Mammary epithelial cell (primary cell): ENCODE measurements at regions not wholly inside any gene's neighbourhood (a gene's known extent, or its start where the extent isn't known, plus 50 kb on each side); places are given as distances from the start of the nearest gene placed in this dataset.

Source experiments
- EZH2 ChIP-seq: IDR thresholded peaks from 2 replicates; pipeline ENCODE4 v1.6.1; 2012; ENCODE audit warnings: low read length, inconsistent platforms, borderline replicate concordance
- TF ChIP-seq, protein P1 (sequence below), 2 donors: IDR thresholded peaks in 1 of 2; conservative IDR thresholded peaks in 1 of 2; 2 replicates each; pipeline ENCODE4 v1.5.1; 2011 to 2012; ENCODE audit warnings: inconsistent platforms in 2 of 2, low read length in 2 of 2, mild to moderate bottlenecking in 2 of 2, control low read depth in 1 of 2, low read depth in 1 of 2; ENCODE audit not compliant: insufficient read depth in 1 of 2; ENCODE audit errors: extremely low read depth in 1 of 2

DNA sequence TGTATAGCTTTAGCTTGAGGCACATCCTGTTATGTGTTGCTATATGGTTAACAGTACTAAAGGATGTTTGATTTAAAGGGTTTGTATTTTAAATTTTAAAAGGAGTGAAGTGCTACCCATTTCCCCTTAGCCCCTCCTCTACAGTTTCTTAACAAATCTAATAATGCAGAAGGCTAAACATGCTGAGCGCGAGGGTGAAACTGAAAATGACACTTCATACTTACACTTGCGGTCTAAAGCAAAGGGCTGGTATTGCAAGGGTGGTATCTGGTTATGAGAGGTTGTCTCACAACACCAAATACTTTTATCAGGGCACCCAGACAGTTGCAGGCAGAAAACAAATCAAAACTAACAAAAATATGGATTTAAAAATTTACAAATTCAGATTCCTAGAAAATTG is 172.3 kb downstream of the SIPA1L2 start:
- TF ChIP-seq, protein P1, sequence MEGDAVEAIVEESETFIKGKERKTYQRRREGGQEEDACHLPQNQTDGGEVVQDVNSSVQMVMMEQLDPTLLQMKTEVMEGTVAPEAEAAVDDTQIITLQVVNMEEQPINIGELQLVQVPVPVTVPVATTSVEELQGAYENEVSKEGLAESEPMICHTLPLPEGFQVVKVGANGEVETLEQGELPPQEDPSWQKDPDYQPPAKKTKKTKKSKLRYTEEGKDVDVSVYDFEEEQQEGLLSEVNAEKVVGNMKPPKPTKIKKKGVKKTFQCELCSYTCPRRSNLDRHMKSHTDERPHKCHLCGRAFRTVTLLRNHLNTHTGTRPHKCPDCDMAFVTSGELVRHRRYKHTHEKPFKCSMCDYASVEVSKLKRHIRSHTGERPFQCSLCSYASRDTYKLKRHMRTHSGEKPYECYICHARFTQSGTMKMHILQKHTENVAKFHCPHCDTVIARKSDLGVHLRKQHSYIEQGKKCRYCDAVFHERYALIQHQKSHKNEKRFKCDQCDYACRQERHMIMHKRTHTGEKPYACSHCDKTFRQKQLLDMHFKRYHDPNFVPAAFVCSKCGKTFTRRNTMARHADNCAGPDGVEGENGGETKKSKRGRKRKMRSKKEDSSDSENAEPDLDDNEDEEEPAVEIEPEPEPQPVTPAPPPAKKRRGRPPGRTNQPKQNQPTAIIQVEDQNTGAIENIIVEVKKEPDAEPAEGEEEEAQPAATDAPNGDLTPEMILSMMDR (conservative IDR thresholded peaks at IDR 0.05 in 1 of 2, IDR thresholded peaks at IDR 0.05 in 1 of 2; ENCODE audit: extremely low read depth in 1 of 2, insufficient read depth in 1 of 2, low read depth in 1 of 2, low read length in 2 of 2) = no peak
- TF ChIP-seq EZH2 = no peak
